ENCODE measurements at regions not wholly inside any gene's neighbourhood (a gene's known extent, or its start where the extent isn't known, plus 50 kb on each side); places are given as distances from the start of the nearest gene placed in this dataset.
A peak's percentile ranks its signal among the peaks of the same experiment; 100 is the strongest.
"Not testable (repeated sequence)": the region's sequence is repeated elsewhere in the genome, so short reads cannot be mapped to it uniquely, and the experiment has no call there.

DNA sequence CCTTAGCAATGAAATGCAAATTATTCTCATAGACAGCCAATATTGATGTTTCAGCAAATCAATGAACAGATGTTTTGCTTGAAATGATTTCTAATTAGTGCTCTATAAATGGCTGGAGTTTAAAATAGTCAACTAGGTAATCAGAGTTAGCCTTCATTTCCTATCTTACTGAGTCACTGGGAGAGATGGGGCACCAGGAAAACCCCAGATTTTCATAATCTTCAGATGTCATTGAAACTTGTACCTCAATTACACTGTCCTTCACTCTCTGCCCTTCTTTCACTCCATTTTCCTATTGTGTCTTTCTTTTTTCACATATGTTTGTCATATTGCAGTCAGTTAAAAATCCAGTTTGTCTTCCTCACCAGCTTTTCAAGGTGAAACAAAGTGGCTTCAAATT lies 92.7 kb downstream of the C12orf75 start:
- DNase-seq (ENCODE audit: low spot score): no peak

GRCh38 chr12:105423921-105424320 lies 93.4 kb downstream of the C12orf75 start:
- DNase-seq (ENCODE audit: low spot score): no peak

GRCh38 chr12:105425254-105426174 lies 95.0 kb downstream of the C12orf75 start:
- DNase-seq (ENCODE audit: low spot score): no peak

DNA sequence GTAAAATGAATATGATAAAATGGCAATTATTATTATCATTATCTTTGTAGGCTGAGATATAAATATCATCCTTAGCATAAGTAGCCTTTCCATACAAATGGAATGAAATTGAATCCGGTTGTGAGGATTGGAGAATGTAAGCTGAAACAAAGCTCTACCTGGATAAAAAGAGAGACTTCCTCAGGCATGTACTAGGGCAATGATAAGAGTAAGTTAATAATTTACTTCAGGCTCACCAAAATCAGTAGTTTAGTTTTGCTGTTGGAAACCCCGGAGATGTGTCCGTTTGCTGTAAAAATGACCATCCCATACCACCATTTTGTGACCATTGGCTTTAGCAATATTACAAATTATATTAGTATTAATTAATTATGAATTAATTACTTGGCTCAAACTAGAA lies 96.3 kb downstream of the C12orf75 start:
- no peak for DNase-seq (ENCODE audit: low spot score)

- DNase-seq (ENCODE audit: low spot score): peak; percentile 37
These were observed 97.4 kb downstream of the C12orf75 start for GRCh38 chr12:105427883-105428282.

GRCh38 chr12:105428793-105429395 lies 98.4 kb downstream of the C12orf75 start:
- no peak for DNase-seq (ENCODE audit: low spot score)

DNA sequence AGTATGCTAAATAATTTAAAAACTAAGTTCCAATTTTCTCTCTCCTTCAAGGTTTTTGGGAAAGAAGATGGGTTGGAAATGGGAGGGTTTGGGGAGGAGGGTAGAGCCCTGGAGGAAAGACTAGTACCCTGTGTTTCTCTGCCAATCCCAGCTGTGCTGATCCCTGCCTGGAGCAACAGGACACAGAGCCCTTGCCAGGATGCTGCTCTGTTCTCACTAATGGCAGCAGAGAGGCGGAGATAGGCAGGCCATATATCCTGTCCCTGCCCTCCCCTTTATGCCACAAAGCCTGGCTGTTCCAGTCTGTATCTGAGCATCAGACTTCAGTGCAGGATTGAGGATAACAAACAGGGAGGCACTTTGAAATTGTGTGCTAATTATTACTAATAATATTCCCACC lies 99.0 kb downstream of the C12orf75 start:
- DNase-seq (ENCODE audit: low spot score): no peak

DNA sequence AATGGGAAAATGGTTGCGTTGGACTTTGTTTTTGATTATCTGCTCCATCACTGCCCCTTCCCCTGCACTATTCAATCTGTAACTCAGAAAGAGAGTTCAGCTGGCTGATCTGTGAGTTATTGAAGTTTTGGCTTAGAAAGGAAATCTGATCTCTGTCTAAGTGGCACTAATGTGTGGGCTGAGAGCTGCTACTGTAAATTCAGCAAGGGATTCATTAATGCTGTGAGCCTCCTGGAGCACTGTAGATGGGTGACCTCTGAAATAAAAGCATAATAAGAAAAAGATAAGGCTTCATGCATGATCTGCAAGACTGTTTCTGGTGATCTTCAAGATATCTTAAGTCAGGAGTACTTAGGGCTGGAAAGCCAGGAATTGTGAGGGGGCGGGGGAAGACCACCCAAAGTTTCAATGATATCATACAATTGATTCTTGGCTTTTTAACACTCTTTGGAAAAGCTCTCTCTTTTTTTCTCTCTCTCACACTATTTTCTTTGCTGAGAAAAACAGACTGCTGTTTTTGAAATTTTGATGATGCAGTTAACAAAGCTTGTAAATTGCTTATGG lies 101.1 kb downstream of the C12orf75 start:
- no peak for DNase-seq (ENCODE audit: low spot score)

- DNase-seq (ENCODE audit: low spot score): no peak
These were observed 103.3 kb downstream of the C12orf75 start for GRCh38 chr12:105433804-105434203.

DNA sequence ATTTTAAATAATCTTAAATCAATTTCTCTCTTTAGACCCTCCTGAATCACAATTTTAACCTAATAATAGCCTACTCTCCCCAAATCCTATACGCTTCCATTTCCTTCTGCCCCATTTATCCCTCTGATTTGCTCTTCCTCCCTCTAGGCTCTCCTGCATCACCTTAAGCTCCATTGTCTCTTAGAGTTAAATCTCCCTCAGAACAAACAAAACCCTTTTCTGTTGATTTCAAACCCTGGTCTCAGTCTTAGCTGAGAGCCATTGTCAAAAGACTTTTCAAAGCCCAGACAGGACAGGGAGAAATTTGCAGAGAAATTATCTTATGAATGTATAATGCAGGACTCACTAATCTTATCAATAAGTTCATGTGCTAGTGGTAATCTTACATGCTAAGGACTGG lies 106.1 kb downstream of the C12orf75 start:
- DNase-seq (ENCODE audit: low spot score): no peak

GRCh38 chr12:105440037-105440664 lies 109.7 kb downstream of the C12orf75 start:
- no peak for DNase-seq (ENCODE audit: low spot score)

GRCh38 chr12:105443802-105444652 lies 113.5 kb downstream of the C12orf75 start:
- no peak for DNase-seq (ENCODE audit: low spot score)

GRCh38 chr12:105444653-105445102 lies 114.2 kb downstream of the C12orf75 start:
- DNase-seq (ENCODE audit: low spot score): no peak

GRCh38 chr12:105445249-105445648 lies 114.8 kb downstream of the C12orf75 start:
- no peak for DNase-seq (ENCODE audit: low spot score)

GRCh38 chr12:105445649-105446048 lies 115.2 kb downstream of the C12orf75 start:
- peak; percentile 30 for DNase-seq (ENCODE audit: low spot score)

DNA sequence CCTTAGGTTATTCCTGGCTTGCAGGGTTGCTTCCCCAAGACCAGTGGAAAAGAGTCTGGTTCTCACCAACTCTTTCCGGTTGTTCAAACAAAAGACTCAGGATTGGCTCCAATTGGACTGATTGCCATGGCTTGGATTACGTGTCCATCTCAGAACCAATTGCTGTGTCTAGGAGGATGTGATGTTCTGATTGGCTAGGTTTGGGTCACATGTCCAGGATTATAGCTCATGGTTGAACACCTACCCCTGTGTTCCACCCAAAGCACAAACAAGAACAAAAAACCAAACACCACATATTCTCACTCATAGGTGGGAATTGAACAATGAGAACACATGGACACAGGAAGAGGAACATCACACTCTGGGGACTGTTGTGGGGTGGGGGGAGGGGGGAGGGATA lies 116.0 kb downstream of the C12orf75 start:
- not testable (repeated sequence) for DNase-seq (ENCODE audit: low spot score)

DNA sequence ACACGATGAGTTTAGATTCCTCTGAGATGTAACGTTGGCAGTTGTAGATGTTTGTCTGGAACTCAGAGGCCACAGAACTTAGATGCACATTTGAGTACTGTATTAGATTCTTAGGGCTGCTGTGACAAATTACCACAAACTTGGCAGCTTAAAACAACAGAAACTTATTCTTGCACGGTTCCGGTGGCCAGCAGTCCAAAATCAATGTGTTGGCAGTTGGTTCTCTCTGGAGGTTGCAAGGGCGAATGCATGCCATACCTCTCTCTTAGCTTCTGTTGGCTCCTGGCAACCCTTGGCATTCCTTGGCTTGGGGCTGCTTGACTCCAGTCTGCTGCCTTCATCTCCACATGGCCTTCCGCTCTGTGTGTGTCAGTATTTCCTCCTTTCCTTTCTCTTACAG lies 118.9 kb downstream of the C12orf75 start:
- no peak for DNase-seq (ENCODE audit: low spot score)

GRCh38 chr12:105451211-105451610 lies 120.7 kb downstream of the C12orf75 start:
- peak; percentile 90 for DNase-seq (ENCODE audit: low spot score)

- no peak for DNase-seq (ENCODE audit: low spot score)
These were observed 121.3 kb downstream of the C12orf75 start for GRCh38 chr12:105451798-105452197.

DNA sequence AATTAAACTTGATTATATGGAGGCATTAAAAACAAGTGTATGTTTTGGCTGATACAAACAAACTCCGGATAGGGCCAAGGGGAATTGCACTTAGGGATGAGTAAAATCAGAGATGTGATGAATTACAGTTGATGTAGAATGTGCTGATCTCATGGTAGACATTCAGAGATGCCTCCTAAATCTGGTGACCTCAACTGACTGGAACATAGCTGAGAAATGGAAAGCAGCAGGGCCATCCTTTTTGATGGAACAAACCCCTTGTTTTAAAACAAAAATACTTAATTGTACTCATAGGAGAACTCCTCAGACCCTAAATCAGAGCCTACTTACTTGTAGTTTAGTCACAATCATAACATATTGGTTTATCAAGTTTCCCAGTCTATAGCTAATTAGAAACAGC lies 122.8 kb downstream of the C12orf75 start:
- DNase-seq (ENCODE audit: low spot score): no peak

DNA sequence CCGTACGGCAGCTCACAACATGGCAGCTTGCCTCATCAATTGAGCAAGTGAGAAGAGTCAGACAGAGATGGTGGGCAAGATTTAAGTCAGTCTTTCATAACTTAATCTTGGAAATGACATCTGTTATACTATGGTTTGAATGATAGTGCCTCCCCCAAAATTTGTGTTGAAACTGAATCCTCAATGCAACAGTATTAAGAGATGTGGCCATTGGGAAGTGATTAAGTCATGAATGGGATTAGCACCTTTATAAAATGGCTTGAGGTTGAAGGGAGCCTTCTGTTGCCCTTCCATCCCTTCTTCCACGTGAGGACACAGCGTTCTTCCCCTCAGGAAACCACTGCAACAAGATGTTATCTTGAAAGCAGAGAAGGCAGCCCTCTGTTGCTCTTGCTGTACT lies 124.2 kb downstream of the C12orf75 start:
- DNase-seq (ENCODE audit: low spot score): no peak

GRCh38 chr12:105455261-105455660 lies 124.8 kb downstream of the C12orf75 start:
- DNase-seq (ENCODE audit: low spot score): no peak
